HG02852 (cell line): ENCODE measurements at regions not wholly inside any gene's neighbourhood (a gene's known extent, or its start where the extent isn't known, plus 50 kb on each side); places are given as distances from the start of the nearest gene placed in this dataset.
"Not testable (repeated sequence)": the region's sequence is repeated elsewhere in the genome, so short reads cannot be mapped to it uniquely, and the experiment has no call there.

Experiments used
- ATAC-seq: cut with Tn5 transposase; IDR thresholded peaks from one replicate; pipeline ENCODE4 v1.9.1; 2021; ENCODE audit warnings: mild to moderate bottlenecking, moderate library complexity; ENCODE audit not compliant: unreplicated experiment

DNA sequence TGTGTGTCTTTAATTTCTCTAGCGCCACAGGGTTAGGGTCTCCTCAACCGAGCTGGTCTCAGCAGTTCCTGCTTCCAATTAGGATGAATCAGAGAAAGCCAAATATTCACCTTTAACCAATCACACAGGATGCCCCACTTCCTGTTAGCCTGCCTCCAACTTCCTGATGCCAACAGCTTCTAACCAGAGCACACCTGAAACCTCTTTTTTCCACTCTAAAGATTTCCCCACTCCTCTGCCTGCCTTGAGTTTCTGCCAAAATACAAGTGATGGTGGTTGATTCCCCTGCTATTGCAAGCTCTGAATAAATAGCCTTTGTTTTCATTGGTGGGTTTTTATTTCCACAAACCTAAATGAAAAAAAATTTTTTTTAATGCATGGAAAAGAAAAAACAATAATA lies 144.7 kb upstream of the UST start:
- no peak for ATAC-seq

DNA sequence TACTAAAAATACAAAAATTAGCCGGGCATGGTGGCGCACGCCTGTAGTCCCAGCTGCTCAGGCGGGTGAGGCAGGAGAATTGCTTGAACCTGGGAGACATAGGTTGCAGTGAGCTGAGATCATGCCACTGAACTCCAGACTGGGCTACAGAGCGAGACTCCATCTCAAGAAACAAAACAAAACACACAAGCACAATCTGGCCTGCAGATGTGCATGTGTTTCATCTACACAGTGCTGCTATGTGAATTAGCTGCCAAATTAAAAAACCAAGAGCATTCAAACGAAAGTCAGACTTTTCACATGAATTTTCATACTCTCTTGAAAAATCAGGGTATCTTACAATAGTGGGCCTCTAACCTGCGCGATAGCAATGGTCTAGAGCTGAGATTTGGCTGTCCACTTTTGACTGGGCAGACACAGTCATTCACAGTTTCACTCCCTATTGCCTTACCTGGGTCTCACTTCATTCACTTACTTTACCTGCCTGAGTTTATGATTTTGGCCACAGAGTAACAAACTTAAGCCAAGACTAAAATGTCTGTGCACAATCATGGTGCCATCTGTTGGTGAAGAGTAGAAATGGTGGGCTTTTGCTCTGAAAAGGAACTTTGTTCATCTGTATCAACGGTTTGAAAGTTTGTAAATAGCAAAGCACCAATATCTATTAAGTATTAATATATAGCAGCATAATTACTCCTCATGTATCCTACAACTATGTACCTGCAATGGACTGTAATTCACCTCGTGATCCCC lies 138.5 kb upstream of the UST start:
- ATAC-seq: no peak

DNA sequence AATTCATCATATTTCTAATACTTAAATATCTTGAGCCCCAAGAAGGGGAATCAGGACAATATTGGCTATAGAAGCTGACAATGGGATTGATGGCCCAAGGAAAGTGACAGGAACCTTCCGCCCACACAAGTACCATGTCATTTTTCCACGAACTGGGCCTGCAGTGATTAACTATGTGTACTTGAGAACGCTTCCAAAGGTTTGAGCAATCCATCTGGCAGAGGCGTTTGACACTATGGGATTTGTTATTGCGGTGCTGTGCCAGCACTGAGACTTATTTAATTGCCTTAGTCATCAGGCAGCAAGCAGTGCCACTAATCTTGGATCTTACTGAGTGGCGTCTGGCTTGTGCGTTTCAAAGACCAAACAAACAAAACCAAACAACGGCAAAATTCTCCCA lies 135.6 kb upstream of the UST start:
- no peak for ATAC-seq

DNA sequence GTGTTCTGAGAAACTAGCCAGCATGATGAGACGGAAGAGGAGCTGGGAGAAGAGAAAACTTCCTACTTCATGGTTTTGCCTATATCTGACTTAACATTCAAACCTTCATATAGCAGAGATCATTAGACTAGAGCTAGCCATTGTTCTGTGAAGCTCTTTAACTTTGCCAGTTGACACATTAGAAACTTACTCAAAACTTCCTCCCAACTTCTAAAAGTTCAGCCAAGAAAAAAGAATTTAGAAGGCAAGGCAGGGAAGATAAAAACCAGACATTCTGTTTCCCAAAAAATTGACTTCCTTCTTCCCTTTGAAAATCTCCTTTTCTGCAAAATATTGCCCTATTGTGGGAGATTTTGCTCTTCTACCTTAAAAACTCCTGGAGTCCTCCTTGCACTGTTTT lies 134.8 kb upstream of the UST start:
- no peak for ATAC-seq

- ATAC-seq: no peak
These were observed 132.2 kb upstream of the UST start for GRCh38 chr6:148614602-148615001.

DNA sequence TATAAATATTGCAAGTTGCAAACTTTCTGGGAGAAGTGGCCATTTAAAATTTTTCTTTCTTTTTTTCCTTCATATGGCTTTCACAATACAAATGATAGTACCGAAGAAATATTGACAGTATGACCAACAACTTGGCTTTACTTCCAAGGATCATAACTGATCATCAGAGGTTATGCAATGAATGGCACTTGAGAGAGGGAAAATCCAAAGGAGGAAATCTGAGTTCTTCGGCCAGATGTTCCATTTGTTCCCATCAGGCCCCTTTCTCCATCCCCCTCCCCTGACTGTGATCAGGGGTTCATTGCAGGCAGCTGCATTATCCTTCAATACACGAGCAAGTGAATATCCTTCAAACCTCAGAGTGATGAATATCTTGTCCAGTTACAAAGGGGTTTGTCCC lies 130.0 kb upstream of the UST start:
- ATAC-seq: no peak

- no peak for ATAC-seq
These were observed 129.3 kb upstream of the UST start for GRCh38 chr6:148617530-148617929.

GRCh38 chr6:148619891-148620290 lies 126.9 kb upstream of the UST start:
- no peak for ATAC-seq

DNA sequence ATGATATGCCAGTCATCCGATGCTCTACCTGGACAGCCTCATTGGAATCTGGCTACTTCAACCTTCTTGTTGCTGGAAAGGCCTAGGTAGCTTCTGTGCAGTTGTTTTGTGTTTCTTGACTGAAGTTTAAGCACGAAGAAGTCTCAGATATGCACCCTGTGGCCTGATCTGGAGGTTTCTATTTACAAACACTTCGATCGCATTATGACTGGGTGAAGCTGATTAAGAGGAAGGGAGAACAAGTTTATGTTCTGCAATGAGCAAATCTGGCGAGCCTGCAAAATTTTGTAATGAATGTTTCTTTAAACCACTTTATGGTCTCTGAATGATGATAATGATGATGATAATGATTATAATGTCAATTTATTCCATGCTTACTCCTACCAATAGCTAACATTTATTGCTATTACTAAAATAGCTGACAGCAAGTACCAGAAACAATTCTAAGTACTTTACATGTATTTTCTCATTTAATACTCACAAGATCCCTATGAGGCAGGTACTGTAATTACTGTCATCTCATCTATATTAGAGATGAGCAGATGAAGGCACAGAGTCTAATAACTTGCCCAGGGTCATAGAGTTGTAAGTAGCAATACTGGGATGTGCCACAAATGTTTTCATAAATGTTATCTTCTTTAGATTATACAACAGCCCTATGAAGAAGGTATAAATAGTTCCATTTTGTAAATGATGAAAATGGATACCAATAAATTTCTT lies 126.1 kb upstream of the UST start:
- peak; percentile 94 for ATAC-seq

DNA sequence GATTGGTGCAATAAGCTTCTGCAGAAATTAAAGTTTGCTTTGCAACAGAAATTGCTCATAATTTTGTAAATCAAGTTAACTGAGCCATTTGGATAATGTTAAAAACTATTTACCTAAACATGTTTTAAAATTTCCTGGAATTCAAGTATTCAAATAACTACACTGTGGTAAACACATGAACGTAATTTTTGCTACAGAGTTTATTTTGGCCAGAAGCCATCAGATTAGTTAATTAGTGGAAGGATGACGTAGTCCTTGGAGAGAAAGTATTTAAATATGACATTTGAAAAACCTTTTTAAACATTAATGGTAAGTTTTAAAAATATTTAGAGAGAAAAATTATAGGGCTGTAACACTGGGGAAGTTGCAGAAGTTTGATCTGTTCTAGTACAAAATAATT lies 121.2 kb upstream of the UST start:
- no peak for ATAC-seq

- ATAC-seq: no peak
These were observed 118.6 kb upstream of the UST start for GRCh38 chr6:148628251-148628650.

DNA sequence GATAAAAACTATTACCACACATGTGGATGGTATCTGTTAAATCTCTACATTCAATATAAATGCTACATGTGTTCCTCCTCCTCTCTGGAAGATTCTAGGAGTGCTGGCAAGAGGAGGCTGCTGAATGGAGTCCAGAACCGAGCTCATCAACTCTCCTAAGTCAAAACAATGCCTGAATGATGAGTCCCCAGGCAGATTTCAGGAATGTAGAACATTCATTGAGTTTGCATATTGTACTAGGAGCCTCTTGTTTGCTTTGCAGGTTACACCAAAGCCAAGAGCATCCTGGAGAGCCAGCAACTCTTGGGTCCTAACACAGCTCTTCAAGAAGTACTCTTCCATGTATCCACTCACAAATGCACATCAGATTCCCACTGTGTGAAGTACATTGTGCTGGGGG lies 117.6 kb upstream of the UST start:
- no peak for ATAC-seq

GRCh38 chr6:148629592-148630465 lies 117.0 kb upstream of the UST start:
- no peak for ATAC-seq

DNA sequence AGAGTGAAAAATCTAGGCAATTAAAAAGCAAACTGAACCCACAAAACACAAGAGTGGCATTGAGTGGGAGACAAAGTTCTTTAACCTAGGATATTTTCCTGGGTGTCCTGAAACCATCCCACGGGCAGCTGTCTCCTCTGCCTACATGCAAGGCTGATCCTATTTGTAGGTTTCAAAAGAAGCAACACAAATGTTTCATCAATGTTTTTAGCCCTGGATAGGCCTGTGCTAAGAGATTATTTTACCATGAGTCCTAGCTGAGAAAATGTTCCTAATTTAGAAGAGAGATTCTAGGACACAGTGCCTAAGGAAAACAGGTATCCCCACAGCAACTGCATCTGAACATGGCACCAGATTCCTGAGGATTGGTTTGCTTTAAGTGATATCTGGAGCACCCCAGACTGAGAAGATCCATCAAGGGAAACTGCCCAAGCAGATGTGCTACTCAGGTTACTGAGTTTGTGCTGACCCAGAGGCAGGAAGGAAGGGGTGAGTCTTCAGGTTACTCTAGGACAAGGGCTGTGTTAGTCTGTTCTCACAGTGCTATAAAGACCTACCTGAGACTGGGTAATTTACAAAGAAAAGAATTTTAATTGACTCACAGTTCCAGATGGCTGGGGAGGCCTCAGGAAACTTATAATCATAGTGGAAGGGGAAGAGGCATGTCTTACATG lies 111.6 kb upstream of the UST start:
- ATAC-seq: no peak

DNA sequence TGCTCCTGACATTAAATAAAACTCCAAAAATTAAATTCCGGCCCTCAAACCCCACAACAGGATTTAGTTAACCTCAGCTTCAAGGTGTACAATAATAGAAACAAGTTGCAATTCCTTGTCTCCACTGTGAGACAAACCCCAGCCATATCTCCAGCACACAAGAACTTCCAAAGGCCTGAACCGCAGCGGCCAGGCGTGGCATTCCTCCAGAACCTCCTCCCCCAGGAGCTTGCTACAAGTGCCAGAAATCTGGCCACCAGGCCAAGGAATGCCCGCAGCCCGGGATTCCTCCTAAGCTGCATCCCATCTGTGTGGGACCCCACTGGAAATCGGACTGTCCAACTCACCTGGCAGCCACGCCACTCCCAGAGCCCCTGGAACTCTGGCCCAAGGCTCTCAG lies 105.0 kb upstream of the UST start:
- not testable (repeated sequence) for ATAC-seq

- ATAC-seq: not testable (repeated sequence)
These were observed 103.6 kb upstream of the UST start for GRCh38 chr6:148643208-148643607.

DNA sequence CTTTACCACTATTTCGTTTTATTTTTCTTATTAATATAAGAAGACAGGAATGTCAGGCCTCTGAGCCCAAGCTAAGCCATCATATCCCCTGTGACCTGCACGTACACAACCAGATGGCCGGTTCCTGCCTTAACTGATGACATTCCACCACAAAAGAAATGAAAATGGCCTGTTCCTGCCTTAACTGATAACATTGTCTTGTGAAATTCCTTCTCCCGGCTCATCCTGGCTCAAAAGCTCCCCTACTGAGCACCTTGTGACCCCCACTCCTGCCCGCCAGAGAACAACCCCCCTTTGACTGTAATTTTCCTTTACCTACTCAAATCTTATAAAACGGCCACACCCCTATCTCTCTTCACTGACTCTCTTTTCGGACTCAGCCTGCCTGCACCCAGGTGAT lies 101.8 kb upstream of the UST start:
- not testable (repeated sequence) for ATAC-seq

DNA sequence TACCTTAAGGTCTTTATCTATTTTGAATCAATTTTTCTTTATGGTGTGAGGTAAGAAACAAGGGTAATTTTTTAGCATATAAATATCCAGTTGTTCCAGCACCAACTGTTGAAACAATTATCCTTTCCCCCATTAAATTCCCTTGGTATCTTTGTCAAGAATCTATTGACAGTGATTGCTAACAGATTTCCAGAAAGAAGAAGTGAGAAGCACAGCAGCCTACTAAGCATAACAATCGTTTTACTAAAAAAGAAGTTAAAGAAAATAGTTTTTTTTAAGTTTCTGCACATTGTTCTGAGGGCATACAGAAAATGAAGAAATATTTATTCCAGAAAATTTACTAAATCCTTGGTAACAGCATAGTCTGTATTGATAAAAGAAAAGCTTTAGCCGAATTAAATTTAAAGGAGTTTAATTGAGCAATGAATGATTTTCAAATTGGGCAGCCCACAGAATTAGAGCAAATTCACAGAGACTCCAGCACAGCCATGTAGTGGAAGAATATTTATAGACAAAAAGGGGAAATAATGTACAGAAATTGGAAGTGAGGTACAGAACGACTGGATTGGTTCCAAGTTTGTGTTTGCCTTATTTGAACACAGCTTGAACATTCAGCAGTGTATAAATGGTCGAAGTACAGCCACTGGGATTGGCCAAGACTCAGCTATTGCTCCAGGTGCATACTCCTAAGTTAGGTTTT lies 97.9 kb upstream of the UST start:
- ATAC-seq: no peak

DNA sequence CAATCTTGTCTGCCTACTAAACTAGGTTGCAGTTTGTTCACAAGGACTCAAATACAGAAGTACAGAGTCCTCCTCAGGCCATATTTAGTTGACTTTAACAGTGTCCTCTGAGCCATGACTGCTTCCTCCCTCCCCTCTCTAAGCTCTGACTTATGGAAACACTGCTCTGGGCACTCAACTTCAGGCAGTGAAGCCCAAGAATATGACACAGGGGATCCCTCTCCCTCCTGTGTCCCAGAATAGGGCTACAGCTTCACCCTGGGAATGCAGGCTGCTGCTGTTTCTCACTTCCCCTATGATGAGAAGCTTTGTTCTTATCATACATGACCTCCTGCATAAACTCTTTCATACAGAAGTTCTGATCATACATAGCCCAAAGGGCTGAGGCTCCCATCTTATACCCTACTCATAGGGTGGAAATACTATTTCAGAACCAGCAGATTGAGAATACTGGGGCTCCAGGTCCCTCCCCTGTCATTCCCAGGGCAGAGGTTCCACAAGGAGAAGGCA lies 97.3 kb upstream of the UST start:
- peak; percentile 45 for ATAC-seq

DNA sequence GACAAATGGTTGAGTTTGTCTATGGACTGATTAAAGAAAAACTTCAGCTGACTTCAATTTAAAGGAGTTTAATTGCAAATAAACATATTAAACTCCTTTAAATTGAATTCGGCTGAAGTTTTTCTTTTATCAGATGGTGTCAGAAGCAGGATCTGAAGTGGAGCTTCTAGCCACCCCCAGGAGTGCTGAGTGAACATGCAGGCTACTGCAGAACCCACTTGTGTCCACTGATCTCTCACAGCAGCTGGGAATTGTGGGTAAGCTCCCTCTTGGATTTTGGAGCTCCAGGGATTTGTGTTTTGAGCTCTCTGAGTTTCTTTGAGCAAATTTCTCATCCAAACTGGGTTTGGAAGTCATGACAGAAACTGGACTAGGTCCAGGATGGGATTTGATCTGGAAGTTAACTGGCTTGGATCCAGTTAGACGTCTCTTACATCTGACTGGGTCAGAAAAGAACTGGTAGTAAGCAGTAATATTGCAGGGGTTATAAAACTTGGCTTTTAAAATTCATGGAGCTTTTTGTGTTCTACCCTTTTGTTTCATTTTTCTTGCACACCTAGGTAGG lies 95.8 kb upstream of the UST start:
- ATAC-seq: no peak
